ENCODE measurements at regions not wholly inside any gene's neighbourhood (a gene's known extent, or its start where the extent isn't known, plus 50 kb on each side); places are given as distances from the start of the nearest gene placed in this dataset.
A peak's percentile ranks its signal among the peaks of the same experiment; 100 is the strongest.

DNA sequence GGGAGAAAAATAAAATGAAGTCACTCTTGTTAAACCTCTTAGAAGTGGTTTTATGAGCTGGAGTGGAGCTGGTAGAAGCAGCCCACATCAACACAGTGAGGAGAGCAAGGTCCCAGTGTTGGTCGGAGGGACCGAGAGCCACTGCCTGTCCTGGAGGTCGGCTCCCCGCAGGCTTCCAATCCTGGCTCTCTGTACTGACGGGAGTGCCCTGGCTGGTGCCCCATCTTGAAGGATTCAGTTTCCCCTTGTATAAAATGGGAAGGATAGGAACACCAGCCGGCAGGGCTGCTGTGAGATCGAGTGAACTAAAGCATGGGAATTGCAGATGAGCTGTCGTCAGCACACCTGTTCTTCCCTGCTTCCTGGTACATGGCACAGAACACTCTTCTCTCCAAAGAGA lies 104.3 kb upstream of the ID2 start:
- no peak overlapping the region for H3K4me3 ChIP-seq (ENCODE audit: control insufficient read depth, low read depth, low read length)
- no peak for DNase-seq (ENCODE audit: low read depth)
- TF ChIP-seq, protein P1, sequence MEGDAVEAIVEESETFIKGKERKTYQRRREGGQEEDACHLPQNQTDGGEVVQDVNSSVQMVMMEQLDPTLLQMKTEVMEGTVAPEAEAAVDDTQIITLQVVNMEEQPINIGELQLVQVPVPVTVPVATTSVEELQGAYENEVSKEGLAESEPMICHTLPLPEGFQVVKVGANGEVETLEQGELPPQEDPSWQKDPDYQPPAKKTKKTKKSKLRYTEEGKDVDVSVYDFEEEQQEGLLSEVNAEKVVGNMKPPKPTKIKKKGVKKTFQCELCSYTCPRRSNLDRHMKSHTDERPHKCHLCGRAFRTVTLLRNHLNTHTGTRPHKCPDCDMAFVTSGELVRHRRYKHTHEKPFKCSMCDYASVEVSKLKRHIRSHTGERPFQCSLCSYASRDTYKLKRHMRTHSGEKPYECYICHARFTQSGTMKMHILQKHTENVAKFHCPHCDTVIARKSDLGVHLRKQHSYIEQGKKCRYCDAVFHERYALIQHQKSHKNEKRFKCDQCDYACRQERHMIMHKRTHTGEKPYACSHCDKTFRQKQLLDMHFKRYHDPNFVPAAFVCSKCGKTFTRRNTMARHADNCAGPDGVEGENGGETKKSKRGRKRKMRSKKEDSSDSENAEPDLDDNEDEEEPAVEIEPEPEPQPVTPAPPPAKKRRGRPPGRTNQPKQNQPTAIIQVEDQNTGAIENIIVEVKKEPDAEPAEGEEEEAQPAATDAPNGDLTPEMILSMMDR (conservative IDR thresholded peaks at IDR 0.05; ENCODE audit: control insufficient read depth, insufficient read depth, low read depth, low read length) = no peak

DNA sequence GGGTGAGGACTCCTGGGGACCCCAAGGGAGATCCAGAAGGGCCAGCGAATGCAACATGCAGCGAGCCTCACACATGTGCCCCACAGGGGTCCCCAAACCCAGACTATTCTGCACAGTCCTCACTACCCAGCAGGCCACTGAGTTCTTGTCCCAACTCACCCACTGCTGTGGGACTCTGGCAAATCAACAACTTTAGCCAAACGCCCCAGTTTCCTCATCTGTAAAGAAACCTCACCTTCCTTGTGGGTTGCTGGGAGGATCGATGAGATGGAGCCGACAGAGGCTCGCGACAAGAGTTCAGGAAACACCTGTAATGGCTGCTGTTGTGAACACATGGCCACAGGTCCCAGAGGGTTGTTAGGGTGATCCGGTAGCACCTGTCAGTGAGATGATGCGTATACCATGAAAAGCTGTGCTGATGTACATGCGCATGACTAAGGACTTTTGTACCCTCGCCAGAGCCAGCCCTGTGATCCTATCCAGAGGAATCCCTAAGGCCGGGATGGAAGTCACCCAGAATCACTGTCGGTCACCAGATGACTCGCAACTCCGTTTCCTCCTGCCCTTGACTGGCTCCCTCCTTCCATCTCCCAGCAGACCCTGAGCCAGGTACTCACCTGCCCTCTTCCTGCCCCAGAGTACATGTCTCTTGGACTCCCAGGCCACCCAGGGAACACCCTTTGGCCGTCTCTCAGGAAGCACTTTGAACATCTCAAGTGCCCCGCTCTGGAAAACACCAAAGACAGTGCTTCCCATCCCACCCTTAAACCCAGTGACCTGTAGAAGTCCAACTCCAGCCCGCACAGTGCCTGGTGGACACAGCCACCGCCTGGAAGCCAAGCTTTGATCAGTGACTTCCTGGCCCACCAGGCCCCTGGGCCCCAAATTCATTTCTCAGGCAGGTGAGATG lies 103.3 kb upstream of the ID2 start:
- TF ChIP-seq, protein P1 (conservative IDR thresholded peaks at IDR 0.05; ENCODE audit: control insufficient read depth, insufficient read depth, low read depth, low read length) = no peak
- DNase-seq (ENCODE audit: low read depth) = peak; percentile 25
- no peak overlapping the region for H3K4me3 ChIP-seq (ENCODE audit: control insufficient read depth, low read depth, low read length)

DNA sequence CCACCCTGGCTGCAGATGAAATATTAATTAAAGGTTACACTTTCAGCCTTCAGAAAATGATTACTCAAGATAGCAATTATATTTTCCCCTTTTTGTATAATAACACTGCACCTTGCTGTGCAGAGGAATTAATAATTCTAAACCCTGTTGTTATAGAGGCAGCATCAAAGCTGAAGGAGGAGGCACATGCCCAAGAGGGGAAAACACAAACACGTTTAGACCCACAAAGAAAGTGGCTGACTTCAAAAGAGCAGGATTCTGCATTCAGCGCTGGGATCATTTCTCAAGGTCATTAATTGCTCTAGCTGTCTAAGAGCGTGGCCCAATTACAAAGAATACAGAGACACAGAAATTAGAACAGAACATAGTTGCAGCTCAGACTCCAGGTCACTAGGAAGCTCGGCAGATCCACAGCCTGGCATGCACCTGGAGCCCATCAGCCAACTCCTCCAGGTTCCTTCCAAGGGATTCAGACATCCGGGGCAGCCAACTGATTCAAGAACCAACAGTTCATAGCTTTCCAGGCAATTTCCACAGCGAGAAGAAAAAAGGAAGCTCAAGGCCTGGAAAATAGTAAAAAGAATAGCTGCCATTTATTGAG lies 102.3 kb upstream of the ID2 start:
- DNase-seq (ENCODE audit: low read depth) = no peak
- TF ChIP-seq, protein P1 (conservative IDR thresholded peaks at IDR 0.05; ENCODE audit: control insufficient read depth, insufficient read depth, low read depth, low read length) = no peak
- H3K4me3 ChIP-seq (ENCODE audit: control insufficient read depth, low read depth, low read length) = no peak overlapping the region

DNA sequence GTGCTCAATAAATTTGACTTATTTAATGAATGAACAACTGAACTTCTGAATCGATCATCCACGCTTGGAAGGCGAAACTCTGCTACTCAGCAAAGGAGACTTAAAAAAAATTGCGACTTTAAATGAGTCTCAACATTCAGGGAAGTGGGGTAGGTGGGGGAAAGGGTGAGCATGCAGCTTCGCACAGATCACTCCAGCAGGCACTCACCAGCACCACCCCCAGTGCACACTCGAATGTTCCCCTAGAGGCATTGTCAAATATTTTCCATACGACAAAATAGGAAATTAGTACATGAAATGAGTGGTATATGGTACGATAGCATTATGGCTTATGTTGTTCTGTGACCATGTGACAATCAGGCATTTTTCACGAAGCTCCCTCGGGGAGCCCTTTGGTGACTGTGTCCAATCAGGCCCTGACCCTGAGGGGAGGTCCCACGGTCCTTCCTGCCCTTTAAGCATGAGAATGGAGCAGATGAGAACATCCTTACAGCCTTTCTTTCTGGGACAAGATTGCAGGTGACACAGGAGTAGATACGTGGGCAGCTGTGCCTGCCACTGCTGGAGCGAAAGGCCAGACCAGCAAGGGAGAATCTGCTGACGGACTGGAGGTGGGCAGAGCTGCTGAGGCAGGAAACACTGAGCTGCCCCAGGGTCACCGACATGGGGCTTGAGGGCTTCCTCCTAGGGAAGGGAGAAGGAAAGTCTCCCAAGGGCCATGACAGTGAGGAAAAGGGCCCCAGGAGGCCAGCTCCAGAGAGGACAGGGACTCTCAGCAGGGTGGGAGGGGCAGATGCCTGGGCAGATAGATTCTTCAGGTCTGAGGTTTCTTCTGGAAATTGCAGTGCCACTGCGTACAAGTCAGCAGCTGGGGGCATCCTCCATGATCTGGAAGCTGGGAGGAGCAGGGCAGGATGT lies 101.3 kb upstream of the ID2 start:
- no peak for DNase-seq (ENCODE audit: low read depth)
- TF ChIP-seq, protein P1 (conservative IDR thresholded peaks at IDR 0.05; ENCODE audit: control insufficient read depth, insufficient read depth, low read depth, low read length) = no peak
- no peak overlapping the region for H3K4me3 ChIP-seq (ENCODE audit: control insufficient read depth, low read depth, low read length)

DNA sequence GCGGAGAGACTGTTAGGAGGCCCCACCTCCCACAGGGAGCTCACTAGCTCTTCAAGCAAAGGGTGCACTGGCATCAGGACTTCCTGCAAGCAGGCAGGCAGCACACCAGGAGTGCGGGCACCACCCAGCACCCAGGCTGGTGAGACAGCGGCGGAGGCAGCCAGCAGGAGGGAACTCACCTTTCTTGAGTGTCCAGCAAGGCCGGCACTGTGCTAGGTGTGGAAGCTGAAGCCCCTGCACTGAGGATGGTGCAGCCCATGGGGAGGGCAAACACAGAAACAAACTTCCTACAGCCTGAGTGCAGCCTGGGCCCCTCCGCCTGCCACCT lies 100.7 kb upstream of the ID2 start:
- no peak overlapping the region for H3K4me3 ChIP-seq (ENCODE audit: control insufficient read depth, low read depth, low read length)
- no peak for DNase-seq (ENCODE audit: low read depth)
- TF ChIP-seq, protein P1 (conservative IDR thresholded peaks at IDR 0.05; ENCODE audit: control insufficient read depth, insufficient read depth, low read depth, low read length) = no peak

DNA sequence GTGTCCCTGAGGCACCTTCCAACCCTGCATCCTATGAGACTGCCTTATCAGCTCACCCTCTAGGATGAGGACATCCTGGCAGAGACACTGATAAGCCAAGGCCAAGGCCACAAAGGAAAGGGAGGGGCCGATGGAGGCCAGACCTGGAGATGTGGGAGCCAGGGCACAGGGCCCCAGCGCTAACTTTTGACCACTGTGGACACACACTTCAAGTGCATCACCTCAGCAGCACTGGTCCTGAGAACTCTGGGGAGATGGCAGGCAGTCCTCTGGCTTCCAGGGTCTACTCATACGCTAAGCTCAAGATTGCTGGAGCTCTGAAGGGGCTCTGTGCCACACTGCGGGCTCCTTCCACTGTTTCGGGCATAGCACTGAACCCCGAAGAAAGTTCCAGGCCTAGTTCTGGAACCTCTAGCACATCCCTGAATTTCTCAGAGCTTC lies 100.2 kb upstream of the ID2 start:
- H3K4me3 ChIP-seq (ENCODE audit: control insufficient read depth, low read depth, low read length) = no peak overlapping the region
- no peak for DNase-seq (ENCODE audit: low read depth)
- TF ChIP-seq, protein P1 (conservative IDR thresholded peaks at IDR 0.05; ENCODE audit: control insufficient read depth, insufficient read depth, low read depth, low read length) = no peak

All from fibroblast of mammary gland (primary cell).